Omental fat pad (tissue), 3 donors: ENCODE measurements at regions not wholly inside any gene's neighbourhood (a gene's known extent, or its start where the extent isn't known, plus 50 kb on each side); places are given as distances from the start of the nearest gene placed in this dataset.

Experiments used
- ATAC-seq: fragments of 150-250 bp; one replicate; pipeline ENCODE4 v1.9.1; 2016; ENCODE audit warnings: mild to moderate bottlenecking, moderate library complexity; ENCODE audit not compliant: low FRiP score
- DNase-seq: peaks from one replicate; pipeline ENCODE4 v3.0.0-alpha.2; 2019; ENCODE audit warnings: low spot score
- CTCF ChIP-seq, 3 donors: fragments of 450-650 bp; IDR thresholded peaks; one replicate each; pipeline ENCODE4 v1.5.1; 2016 to 2017; ENCODE audit warnings: antibody characterized with exemption in 3 of 3, mild to moderate bottlenecking in 3 of 3, moderate library complexity in 2 of 3

DNA sequence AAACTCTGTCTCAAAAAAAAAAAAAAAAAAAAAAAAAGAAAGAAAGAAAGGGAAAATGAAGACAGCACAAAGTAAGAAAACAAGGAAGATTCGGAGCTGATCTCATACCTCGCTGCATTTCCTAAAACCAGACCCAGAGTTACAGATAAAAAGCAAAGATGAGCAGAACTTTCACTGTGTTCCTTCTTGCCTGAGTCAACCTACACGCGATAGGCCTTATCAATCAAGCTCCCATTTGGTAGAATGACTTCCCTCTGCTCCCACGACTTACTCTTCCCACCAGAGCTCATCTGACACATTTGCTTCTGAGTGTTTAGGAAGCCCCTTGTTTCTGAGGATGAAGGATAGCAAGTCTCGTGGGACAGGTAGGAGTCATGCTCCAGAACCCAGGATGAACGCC, 302.9 kb downstream of the TFAP2A start:
- ATAC-seq (no peak), DNase-seq (no peak)
- no peak for TF ChIP-seq CTCF (IDR thresholded peaks at IDR 0.05)

- DNase-seq, result no peak
- no peak for TF ChIP-seq CTCF (IDR thresholded peaks at IDR 0.05)
- no peak for ATAC-seq
Measured at GRCh38 chr6:10101551-10102252, 313.2 kb downstream of the TFAP2A start.

DNA sequence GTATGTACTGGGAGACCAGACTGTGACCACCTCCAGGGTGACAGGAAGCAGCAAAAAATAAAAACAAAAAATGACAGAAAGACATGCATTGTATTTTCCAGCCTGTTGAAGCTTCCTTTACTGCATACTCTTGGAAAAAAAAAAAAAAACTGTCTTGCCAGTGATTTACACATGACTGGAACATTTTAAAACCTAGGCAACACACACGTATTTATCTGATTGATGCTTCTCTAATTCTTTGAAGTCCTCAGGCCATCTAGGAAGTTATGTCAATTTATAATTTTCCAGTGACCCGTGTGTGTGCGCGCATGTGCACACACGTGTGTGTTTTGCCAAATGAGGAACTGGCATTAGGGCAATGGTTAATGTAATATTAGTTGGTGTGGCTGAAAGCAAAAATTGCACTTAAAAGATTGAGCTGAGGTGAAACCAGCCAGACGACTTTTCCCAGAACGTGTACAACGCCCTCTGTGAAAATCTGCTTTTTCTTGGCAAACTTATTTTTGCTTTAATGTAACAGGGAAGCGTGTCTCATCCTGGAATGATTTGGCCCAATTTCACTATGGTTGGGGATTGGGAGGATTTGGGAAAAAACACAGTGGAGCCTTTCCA, 315.2 kb downstream of the TFAP2A start:
- ATAC-seq, result no peak
- DNase-seq, result no peak
- TF ChIP-seq CTCF (IDR thresholded peaks at IDR 0.05), result no peak

GRCh38 chr6:10098756-10099528, 315.9 kb downstream of the TFAP2A start:
- ATAC-seq, result no peak
- DNase-seq, result no peak
- no peak for TF ChIP-seq CTCF (IDR thresholded peaks at IDR 0.05)

GRCh38 chr6:10093282-10093681, 321.6 kb downstream of the TFAP2A start:
- no peak for ATAC-seq
- no peak for DNase-seq
- TF ChIP-seq CTCF (IDR thresholded peaks at IDR 0.05), result no peak

GRCh38 chr6:10084111-10084986, 330.5 kb downstream of the TFAP2A start:
- DNase-seq (no peak), ATAC-seq (no peak)
- TF ChIP-seq CTCF (IDR thresholded peaks at IDR 0.05), result no peak
